ENCODE measurements at regions not wholly inside any gene's neighbourhood (a gene's known extent, or its start where the extent isn't known, plus 50 kb on each side); places are given as distances from the start of the nearest gene placed in this dataset.
"Not testable (repeated sequence)": the region's sequence is repeated elsewhere in the genome, so short reads cannot be mapped to it uniquely, and the experiment has no call there.

- ChIA-PET POLR2A (no interaction called here), CTCF (no interaction called here)
- no peaks in the 10 kb centered on the region for H3K36me3 Mint-ChIP-seq (ENCODE audit: low read depth)
- H3K4me1 Mint-ChIP-seq, result no peaks in the 10 kb centered on the region
- H3K9me3 Mint-ChIP-seq, result peaks cover 2% of the 10 kb centered on the region
- no peak overlapping the region for H3K27ac Mint-ChIP-seq
- H3K4me3 Mint-ChIP-seq, result no peak overlapping the region
- no peak for DNase-seq
- no peaks in the 10 kb centered on the region for H3K27me3 Mint-ChIP-seq
Measured at GRCh38 chr13:38283346-38283745, 66.3 kb upstream of the UFM1 start.

DNA sequence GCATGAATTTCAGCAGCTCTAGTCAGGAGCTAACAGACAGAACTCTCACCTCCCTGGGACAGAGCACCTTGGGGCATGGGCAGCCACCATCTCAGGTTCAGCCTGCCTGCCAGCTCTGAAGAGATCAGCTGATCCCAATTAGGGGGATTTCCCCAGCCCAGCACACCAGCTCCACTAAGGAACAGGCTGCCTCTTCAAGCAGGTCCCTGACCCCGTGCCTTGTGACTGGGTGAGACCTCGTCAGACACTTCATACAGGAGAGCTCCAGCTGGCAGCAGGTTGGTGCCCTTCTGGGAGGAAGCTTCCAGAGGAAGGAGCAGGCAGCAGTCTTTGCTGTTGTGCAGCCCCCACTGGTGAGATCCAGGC, 84.5 kb upstream of the UFM1 start:
- Mint-ChIP-seq H3K27ac (no peak overlapping the region), H3K4me3 (no peak overlapping the region), H3K36me3 (ENCODE audit: low read depth) (no peaks in the 10 kb centered on the region), H3K27me3 (no peaks in the 10 kb centered on the region), H3K9me3 (peaks cover 2% of the 10 kb centered on the region), H3K4me1 (no peaks in the 10 kb centered on the region)
- no peak for DNase-seq
- ChIA-PET CTCF (no interaction called here), POLR2A (no interaction called here)

- Mint-ChIP-seq H3K27me3 (no peaks in the 10 kb centered on the region), H3K36me3 (ENCODE audit: low read depth) (no peaks in the 10 kb centered on the region), H3K4me1 (no peaks in the 10 kb centered on the region), H3K27ac (no peak overlapping the region), H3K9me3 (peaks cover 2% of the 10 kb centered on the region), H3K4me3 (no peak overlapping the region)
- POLR2A ChIA-PET, result no interaction called here
- CTCF ChIA-PET, result no interaction called here
- no peak for DNase-seq
Measured at GRCh38 chr13:38264363-38265131, 85.1 kb upstream of the UFM1 start.

DNA sequence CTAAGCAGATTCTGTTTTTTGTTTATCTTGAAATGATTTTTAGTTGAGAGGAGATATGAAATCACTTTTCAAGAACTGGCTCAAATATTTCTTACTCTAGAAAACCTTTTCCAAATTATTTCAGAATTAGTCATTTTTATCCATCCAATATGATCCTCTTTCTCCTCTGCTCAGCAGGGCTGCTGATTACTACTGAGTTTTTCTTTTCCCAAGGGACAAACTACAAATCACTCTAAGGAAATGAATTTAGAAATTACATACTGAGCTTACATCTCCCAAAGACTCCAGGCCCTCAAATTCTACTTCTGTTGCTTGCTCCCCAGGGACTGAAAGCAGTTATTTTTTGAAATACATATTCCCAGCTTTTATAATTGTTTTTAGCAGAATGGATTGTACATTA, 87.4 kb upstream of the UFM1 start:
- Mint-ChIP-seq H3K4me1 (no peaks in the 10 kb centered on the region), H3K9me3 (peaks cover 2% of the 10 kb centered on the region), H3K4me3 (no peak overlapping the region), H3K27ac (no peak overlapping the region), H3K27me3 (no peaks in the 10 kb centered on the region), H3K36me3 (ENCODE audit: low read depth) (no peaks in the 10 kb centered on the region)
- CTCF ChIA-PET, result no interaction called here
- POLR2A ChIA-PET, result no interaction called here
- no peak for DNase-seq

- H3K9me3 Mint-ChIP-seq, result no peaks in the 10 kb centered on the region
- no peak overlapping the region for H3K4me3 Mint-ChIP-seq
- POLR2A ChIA-PET, result no interaction called here
- CTCF ChIA-PET, result interaction anchor here (0.6 kb wide), 1 partner anchor 49 kb away, joined by 3 read pairs; no protein-coding TSS in a partner anchor
- H3K36me3 Mint-ChIP-seq (ENCODE audit: low read depth), result no peaks in the 10 kb centered on the region
- H3K4me1 Mint-ChIP-seq, result no peaks in the 10 kb centered on the region
- no peak overlapping the region for H3K27ac Mint-ChIP-seq
- H3K27me3 Mint-ChIP-seq, result no peaks in the 10 kb centered on the region
- DNase-seq, result no peak
Measured at GRCh38 chr13:38255600-38255999, 94.1 kb upstream of the UFM1 start.

- Mint-ChIP-seq H3K9me3 (peaks cover 3% of the 10 kb centered on the region), H3K4me1 (no peaks in the 10 kb centered on the region), H3K27me3 (no peaks in the 10 kb centered on the region), H3K4me3 (no peak overlapping the region), H3K36me3 (ENCODE audit: low read depth) (no peaks in the 10 kb centered on the region), H3K27ac (no peak overlapping the region)
- no peak for DNase-seq
- ChIA-PET CTCF (no interaction called here), POLR2A (no interaction called here)
Measured at GRCh38 chr13:38239874-38240273, 109.8 kb upstream of the UFM1 start.

DNA sequence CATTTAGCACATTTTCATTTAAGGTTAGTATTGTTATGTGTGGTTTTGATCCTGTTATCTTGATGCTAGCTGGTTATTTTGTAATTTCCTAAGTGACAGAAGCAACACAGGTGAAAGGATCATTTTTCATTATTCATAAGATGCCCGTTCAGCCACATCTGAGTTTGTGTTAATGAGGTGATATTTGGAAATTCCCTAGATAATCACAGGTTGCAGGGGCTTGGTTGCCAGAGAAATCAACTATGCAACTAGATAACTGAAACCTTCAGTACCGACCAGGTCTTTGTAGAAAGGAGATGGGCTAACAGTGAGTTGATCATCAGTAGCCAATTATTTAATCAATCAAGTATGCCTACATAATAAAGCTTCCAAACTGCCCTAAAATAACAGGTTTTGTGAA, 121.3 kb upstream of the UFM1 start:
- H3K27ac Mint-ChIP-seq, result no peak overlapping the region

DNA sequence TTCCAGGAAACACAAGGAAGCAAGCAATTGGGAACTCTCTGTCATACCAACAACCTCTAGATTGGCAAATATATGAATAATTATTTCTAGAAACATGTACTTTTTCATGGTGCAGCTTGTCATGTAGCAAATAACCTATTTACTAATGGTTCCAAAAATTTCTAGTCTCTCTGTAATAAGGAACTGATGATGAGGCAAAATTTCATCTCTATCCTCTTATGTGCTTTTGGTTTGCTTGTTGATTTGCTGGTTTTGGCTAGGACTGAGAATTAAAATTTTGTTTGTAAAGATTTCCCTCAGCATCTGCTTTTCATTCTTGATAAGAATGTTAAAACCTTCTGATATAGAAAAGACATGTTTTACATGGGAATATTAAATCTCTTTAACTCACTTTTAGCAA, 123.2 kb upstream of the UFM1 start:
- ChIA-PET CTCF (no interaction called here), POLR2A (no interaction called here)
- Mint-ChIP-seq H3K27me3 (no peaks in the 10 kb centered on the region), H3K36me3 (ENCODE audit: low read depth) (no peaks in the 10 kb centered on the region), H3K9me3 (no peaks in the 10 kb centered on the region), H3K4me1 (no peaks in the 10 kb centered on the region), H3K27ac (no peak overlapping the region), H3K4me3 (no peak overlapping the region)
- no peak for DNase-seq

More for the DNA sequence above, 121.3 kb upstream of the UFM1 start:
- POLR2A ChIA-PET, result no interaction called here
- CTCF ChIA-PET, result no interaction called here
- H3K4me3 Mint-ChIP-seq, result no peak overlapping the region
- no peaks in the 10 kb centered on the region for H3K27me3 Mint-ChIP-seq
- no peaks in the 10 kb centered on the region for H3K36me3 Mint-ChIP-seq (ENCODE audit: low read depth)
- no peaks in the 10 kb centered on the region for H3K4me1 Mint-ChIP-seq
- DNase-seq, result no peak
- no peaks in the 10 kb centered on the region for H3K9me3 Mint-ChIP-seq

DNA sequence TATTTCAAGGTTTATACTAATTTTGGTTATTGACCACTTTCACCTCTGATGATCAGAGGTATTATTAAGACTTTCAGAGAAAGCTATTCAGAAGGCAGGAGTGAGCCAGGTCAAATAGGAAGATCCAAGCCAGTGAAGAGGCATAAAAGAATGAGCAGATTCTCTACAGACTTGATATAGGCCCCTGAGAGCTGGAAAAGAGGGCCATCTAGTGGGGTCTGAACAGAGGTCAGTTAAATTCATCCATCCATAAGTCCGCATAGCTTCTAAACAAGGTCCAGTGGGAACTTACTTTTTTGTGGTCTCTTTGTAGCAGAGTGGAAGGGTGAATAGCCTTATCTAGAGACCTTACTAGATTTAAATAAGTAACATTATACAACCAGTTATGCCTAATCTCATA, 126.6 kb upstream of the UFM1 start:
- ChIA-PET POLR2A (no interaction called here), CTCF (no interaction called here)
- no peaks in the 10 kb centered on the region for H3K27me3 Mint-ChIP-seq
- H3K4me1 Mint-ChIP-seq, result no peaks in the 10 kb centered on the region
- no peak overlapping the region for H3K4me3 Mint-ChIP-seq
- H3K27ac Mint-ChIP-seq, result no peak overlapping the region
- H3K36me3 Mint-ChIP-seq (ENCODE audit: low read depth), result no peaks in the 10 kb centered on the region
- no peak for DNase-seq
- no peaks in the 10 kb centered on the region for H3K9me3 Mint-ChIP-seq

DNA sequence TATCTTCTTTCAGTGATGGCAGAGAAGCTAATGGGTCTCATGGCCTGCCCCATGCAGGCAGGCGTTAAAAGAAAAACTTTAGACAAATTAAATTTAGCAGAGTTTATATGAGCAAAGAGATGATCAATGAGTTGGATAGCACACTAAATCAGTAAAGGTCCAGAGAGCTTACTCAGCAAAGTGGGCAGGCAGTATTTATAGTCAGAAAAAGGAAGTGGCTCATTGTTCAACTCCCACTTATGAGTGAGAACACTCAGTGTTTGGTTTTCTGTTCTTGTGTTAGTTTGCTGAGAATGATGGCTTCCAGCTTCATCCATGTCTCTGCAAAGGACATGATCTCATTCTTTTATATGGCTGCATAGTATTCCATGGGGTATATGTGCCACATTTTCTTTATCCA, 128.5 kb upstream of the UFM1 start:
- H3K9me3 Mint-ChIP-seq; POLR2A ChIA-PET; H3K4me1 Mint-ChIP-seq; CTCF ChIA-PET; DNase-seq; H3K4me3 Mint-ChIP-seq; H3K36me3 Mint-ChIP-seq (ENCODE audit: low read depth); H3K27ac Mint-ChIP-seq; H3K27me3 Mint-ChIP-seq: not testable (repeated sequence)

GRCh38 chr13:38216181-38216580, 133.5 kb upstream of the UFM1 start:
- Mint-ChIP-seq H3K9me3 (no peaks in the 10 kb centered on the region), H3K27me3 (no peaks in the 10 kb centered on the region), H3K4me3 (no peak overlapping the region), H3K36me3 (ENCODE audit: low read depth) (no peaks in the 10 kb centered on the region), H3K4me1 (no peaks in the 10 kb centered on the region), H3K27ac (no peak overlapping the region)
- DNase-seq, result no peak
- ChIA-PET CTCF (no interaction called here), POLR2A (no interaction called here)

DNA sequence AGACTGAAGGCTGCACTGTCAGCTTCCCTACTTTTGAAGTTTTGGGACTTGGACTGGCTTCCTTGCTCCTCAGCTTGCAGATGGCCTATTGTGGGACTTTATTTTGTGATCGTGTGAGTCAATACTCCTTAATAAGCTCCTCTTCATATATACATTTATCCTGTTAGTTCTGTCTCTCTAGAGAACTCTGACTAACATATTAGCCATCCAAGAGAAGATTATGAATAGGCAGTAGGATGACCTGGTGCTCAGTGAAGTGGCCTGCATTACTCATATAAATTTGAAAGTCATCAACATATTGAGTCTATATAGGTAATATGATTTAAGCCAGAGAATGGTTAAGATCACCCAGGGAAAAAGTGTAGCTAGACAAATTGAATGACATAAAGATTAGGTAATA, 136.3 kb upstream of the UFM1 start:
- Mint-ChIP-seq H3K36me3 (ENCODE audit: low read depth) (no peaks in the 10 kb centered on the region), H3K9me3 (peaks cover 2% of the 10 kb centered on the region), H3K4me3 (no peak overlapping the region), H3K27ac (no peak overlapping the region), H3K27me3 (no peaks in the 10 kb centered on the region), H3K4me1 (no peaks in the 10 kb centered on the region)
- POLR2A ChIA-PET, result no interaction called here
- no peak for DNase-seq
- CTCF ChIA-PET, result no interaction called here

DNA sequence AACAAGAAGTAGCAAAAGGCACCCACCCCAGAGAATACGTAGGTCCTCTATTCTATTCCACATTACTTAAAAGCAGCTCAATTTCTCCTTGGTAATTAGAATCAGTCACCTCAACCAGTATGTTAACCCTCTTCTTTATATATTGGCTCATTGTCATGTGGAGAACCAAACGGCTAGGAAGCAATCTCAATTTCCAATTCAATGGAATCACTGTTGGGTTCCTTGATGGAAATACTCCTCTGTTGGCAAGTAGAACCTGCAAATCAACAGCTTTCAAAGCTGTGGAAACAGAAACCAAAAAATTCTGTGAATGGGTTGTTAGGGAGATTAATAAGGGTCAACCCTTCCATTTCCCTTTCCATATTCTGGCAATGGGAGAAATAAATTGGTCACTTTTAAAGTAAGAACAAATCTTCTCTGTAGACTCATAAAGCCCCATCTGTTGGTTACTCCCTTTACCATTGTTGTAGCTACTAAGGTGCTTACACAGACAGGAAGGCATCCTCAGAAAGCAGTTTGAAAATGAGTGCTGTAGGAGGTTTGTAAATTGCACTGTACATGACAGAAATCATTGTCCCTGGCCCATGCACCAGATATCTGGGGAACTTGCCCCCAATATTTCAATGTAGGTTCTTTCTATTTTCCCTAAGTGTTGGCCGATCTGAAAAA, 138.6 kb upstream of the UFM1 start:
- no peaks in the 10 kb centered on the region for H3K36me3 Mint-ChIP-seq (ENCODE audit: low read depth)
- CTCF ChIA-PET, result no interaction called here
- H3K9me3 Mint-ChIP-seq, result peaks cover 2% of the 10 kb centered on the region
- H3K27ac Mint-ChIP-seq, result no peak overlapping the region
- POLR2A ChIA-PET, result no interaction called here
- no peaks in the 10 kb centered on the region for H3K4me1 Mint-ChIP-seq
- no peaks in the 10 kb centered on the region for H3K27me3 Mint-ChIP-seq
- H3K4me3 Mint-ChIP-seq, result no peak overlapping the region
- DNase-seq, result no peak

GRCh38 chr13:38204556-38204955, 145.1 kb upstream of the UFM1 start:
- Mint-ChIP-seq H3K27ac (no peak overlapping the region), H3K4me1 (no peaks in the 10 kb centered on the region), H3K4me3 (no peak overlapping the region), H3K27me3 (peaks cover 2% of the 10 kb centered on the region), H3K36me3 (ENCODE audit: low read depth) (no peaks in the 10 kb centered on the region), H3K9me3 (no peaks in the 10 kb centered on the region)
- no peak for DNase-seq
- ChIA-PET CTCF (no interaction called here), POLR2A (no interaction called here)

Measured in activated CD4-positive, alpha-beta T cell treated with anti-CD3 and anti-CD28 coated beads, Interleukin-2, amount 10 ng/mL, durations not matched to agents 7 days and 5 days (primary cell).